Cerebellar cortex (tissue), 1 donor: ENCODE measurements at regions not wholly inside any gene's neighbourhood (a gene's known extent, or its start where the extent isn't known, plus 50 kb on each side); places are given as distances from the start of the nearest gene placed in this dataset.

ENCODE experiments used
- DNase-seq: peaks from one replicate; pipeline ENCODE4 v3.0.0-alpha.2; 2015; ENCODE audit warnings: low spot score

DNA sequence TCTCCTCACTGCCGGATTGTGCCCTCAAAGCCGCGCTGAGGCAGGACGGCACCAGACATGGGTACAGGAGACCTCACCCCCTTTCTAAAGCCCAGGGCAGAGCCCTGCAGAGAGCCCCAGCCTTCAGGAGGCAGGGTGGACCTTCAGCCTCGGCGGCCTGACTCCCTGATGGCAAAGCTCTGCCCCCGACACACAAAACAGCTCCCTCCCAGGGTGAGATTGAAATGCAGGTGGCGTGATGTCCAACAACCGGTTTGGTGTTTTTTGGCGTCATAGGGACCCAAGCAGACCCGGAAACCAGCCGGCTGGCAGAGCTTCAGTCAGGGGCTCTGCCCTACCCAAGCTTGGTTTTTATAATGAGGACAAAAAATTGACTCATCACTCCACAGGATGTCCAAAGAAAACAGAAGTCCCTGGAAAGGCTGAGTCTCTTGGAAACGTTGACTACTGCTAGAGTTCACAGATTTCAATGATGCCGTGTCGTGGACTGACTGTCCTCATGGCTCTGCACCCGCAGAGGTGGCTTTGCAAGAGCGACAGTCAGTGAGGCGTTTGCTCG, 275.2 kb upstream of the IRX1 start:
- no peak for DNase-seq

GRCh38 chr5:3317051-3317795, 278.4 kb upstream of the IRX1 start:
- no peak for DNase-seq

GRCh38 chr5:3313569-3313968, 282.1 kb upstream of the IRX1 start:
- DNase-seq = no peak

DNA sequence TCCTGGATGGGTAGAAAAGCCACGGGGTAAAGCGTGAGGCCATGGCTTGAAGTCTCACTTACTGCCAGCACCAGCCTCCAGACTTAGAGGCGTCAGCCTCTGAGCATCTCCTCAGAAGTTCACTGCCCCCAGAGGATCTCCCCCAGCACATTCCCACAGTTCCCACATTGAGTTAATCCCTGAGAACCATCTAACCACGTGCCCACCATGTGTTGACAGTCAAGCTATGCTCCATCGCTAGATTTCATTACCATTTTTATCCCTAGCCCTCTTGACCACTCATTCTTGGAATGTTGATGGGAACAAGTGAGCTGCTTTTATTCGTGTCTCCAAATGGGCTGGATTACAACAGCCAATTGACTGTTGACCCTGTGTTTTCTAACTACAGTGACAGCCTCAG, 283.3 kb upstream of the IRX1 start:
- no peak for DNase-seq

- DNase-seq = no peak
Measured at GRCh38 chr5:3311433-3311832, 284.2 kb upstream of the IRX1 start.

- no peak for DNase-seq
Measured at GRCh38 chr5:3310541-3311261, 284.9 kb upstream of the IRX1 start.

DNA sequence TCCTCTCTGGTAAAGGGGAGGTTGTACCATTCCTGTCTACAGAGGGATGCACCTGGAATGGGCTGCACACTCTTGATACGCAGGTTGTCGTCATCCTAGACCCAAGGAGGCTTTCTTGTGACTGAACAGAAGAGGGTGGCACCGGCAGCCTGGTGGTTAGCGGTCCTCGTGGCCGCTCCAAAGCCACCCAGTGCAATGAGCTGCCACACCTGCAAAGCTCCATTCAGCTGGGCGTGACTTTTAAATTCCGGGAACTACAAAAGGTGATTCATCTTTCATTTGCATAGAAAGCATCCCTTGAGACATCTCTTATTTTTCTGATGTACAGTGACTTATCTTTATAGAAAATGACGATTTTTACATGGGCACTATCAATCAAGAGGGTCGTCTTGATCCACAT, 286.1 kb upstream of the IRX1 start:
- DNase-seq = no peak

DNA sequence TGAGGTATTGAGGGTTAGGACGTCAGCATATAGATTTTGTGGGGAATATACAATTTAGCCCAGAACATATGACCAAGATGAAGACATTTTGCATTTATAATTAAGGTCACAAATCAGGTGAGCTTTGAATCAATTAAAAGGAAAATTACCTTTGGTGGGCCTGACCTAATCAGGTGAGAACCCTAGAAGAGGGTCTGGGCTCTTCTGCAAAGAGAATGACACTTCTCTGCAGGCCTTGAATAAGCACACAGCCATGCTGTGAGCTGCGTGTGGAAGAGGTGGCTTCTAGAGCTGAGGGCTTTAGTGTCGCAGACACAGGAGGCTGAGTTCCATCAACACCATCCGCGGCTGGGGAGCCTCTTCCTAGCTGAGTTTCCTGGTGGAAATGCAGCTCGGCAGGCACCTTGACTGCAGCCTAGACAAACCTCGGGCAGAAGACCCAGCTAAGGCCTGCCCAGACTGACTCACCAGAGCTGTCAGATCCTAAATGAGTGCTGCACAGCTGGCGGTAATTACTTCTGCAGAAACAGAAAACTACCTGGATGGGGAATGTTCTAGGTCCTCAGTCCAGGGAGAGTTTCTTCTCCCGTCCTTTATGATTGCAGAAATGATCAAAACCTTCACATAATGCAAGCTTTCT, 287.5 kb upstream of the IRX1 start:
- no peak for DNase-seq

GRCh38 chr5:3305432-3305831, 290.2 kb upstream of the IRX1 start:
- DNase-seq = no peak

- no peak for DNase-seq
Measured at GRCh38 chr5:3304346-3304745, 291.3 kb upstream of the IRX1 start.

DNA sequence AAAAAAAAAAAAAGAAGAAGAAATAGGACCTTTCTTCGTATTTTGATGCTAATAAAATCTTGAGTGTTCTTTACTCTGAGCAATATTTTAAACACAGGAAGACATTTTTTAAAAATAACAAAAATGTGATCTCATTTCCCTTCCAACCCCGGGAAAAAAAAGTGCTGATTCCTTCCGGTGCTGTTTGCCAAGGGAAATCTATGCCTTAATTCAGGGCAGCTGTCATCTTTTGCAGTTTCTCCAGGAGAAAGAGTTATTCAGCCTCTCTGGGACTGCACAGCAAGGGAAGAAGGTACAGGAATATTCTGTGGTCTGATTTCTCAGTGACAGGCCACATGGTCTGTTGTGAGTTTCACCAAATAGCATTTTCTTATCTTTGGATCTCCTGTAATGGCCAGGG, 291.9 kb upstream of the IRX1 start:
- DNase-seq = no peak

DNA sequence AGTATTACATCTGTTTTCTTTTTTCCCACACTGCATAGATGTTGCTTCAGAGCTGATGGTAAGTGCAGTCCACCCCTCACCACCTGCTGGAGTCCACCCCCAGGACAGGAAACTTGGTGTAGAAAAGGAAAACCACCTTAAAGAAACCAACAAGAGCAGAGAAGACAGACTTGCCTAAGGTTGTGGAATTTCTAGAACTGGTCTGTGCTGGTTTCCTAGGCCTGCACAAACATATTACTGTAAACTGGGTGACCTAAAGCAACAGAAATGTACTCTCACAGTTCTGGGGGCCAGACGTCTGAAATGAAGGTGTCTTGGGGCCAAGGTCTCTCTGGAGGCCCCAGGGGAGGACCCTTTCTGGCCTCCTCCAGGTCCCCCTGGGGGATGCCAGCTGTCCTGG, 293.4 kb upstream of the IRX1 start:
- no peak for DNase-seq

GRCh38 chr5:3301306-3301705, 294.3 kb upstream of the IRX1 start:
- no peak for DNase-seq

DNA sequence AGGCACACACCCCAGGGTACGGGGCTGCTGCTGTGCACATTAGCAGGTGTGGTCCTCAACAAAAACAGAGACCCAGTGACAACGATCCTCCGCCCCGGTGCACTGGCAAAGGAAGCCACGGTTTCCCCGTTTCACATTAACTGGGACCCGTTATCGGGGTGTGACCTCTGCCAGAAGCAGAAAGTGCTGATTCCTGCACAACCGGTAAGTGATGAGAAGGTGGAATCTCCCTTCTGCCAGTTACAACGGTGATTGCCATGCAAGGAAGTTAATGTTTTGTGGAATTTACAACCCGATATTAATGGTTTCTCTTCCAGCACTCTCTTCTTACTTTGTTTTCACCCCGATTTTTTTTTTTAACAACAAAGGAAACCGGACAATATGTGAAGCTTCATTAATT, 294.9 kb upstream of the IRX1 start:
- DNase-seq = no peak

DNA sequence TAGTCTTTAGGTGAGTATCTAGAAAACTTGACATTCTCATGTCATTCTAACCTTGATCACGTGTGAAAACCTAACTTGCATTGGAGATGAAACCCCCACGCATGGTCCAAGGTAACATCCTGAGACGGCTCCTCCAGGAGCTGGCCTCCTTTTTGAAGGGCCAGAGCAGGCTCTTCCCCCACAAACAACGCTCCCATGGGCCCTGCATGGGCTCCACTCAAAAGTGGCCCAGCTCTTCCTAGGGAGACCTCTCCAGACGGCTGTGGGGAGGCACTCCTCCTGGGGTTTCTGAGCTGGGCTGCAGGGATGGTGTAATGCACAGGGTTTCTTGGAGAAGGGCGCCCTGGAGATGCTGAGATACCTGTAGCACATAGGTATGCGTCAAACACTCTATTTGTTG, 296.2 kb upstream of the IRX1 start:
- no peak for DNase-seq

GRCh38 chr5:3297853-3298252, 297.8 kb upstream of the IRX1 start:
- no peak for DNase-seq

GRCh38 chr5:3288325-3288724, 307.3 kb upstream of the IRX1 start:
- no peak for DNase-seq

DNA sequence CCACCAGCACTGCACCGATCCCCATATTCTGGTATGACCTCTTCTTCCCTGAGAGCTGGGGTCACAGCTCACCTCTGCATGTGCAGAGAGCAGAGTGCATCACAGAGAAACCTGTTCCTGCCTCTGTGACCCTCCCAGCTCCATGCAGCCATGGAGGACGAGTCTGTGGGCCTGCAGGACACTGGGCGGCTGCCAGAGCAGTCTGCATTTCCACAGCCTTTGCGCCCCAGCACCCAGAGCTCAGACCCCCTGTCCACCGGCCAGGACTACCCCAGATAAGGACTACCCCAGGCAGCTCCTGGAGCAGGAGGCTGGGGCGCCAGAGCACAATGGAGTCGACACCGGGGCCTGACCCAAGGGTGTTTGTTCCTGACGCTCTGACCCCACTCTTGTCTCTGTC, 308.1 kb upstream of the IRX1 start:
- no peak for DNase-seq

DNA sequence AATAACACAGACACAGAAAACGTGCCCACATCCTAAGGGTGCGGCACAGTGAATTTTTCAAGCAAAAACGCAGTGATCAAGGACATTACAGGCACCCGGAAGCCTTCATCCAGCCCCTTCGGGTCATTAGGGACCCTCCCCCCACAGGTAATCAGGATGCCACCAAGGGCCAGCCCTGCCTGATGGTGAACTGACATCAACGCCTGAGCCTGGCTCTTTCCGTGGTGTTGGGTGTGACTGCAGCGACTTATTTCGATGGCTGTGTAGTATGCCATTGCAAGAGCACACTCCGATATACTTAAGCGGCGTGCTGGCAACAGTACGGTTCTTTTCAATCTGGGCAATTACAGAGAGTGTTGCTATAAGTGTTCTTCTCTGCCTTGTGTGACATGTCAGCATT, 310.0 kb upstream of the IRX1 start:
- no peak for DNase-seq

DNA sequence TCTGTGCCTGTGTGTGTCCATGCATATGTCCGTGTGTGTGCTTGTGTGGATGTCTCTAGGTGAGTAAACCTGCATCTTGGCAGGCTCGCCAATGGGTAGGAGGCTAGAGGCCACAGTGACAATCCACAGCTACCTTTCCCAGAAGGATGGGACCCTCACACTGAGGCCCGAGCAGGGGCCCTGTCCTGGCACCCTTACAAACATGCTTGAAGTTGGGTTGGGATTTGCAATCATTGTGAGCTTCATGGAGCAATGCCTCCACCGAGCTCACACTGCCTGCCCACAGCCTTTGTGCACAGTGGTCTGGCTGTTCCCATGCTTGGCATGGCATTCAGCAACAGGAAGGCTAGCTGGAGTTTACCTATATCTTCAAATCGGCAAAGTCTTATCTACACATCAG, 311.1 kb upstream of the IRX1 start:
- no peak for DNase-seq

DNA sequence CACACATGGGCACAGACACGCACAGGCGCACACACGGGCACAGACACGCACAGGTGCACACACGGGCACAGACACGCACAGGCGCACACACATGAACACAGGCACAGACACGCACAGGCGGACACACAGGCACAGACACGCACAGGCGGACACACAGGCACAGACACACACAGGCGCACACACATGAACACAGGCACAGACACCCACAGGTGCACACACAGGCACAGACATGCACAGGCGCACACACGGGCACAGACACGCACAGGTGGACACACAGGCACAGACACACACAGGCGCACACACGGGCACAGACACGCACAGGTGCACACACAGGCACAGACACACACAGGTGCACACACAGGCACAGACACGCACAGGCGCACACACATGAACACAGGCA, 312.8 kb upstream of the IRX1 start:
- DNase-seq = no peak

GRCh38 chr5:3281366-3281765, 314.3 kb upstream of the IRX1 start:
- no peak for DNase-seq

GRCh38 chr5:3278643-3279042, 317.0 kb upstream of the IRX1 start:
- no peak for DNase-seq
